Sigmoid colon (tissue), 4 donors: ENCODE measurements at regions not wholly inside any gene's neighbourhood (a gene's known extent, or its start where the extent isn't known, plus 50 kb on each side); places are given as distances from the start of the nearest gene placed in this dataset.

ENCODE experiments used
- EP300 ChIP-seq, 4 donors: sonication (generic); formaldehyde crosslinking; IDR thresholded peaks; one replicate each; pipeline ENCODE4 v1.6.1; 2017; ENCODE audit warnings: antibody characterized with exemption in 4 of 4
- POLR2A ChIP-seq, 2 donors: fragments of 450-650 bp; IDR thresholded peaks; one replicate each; pipeline ENCODE4 v1.6.1; 2016; ENCODE audit warnings: antibody characterized with exemption in 2 of 2, mild to moderate bottlenecking in 2 of 2, moderate library complexity in 2 of 2
- POLR2AphosphoS5 ChIP-seq, 4 donors: sonication (generic); formaldehyde crosslinking; IDR thresholded peaks; one replicate each; pipeline ENCODE4 v1.6.1; 2017; ENCODE audit warnings: antibody characterized with exemption in 4 of 4
- TF ChIP-seq, protein P1 (sequence below), 4 experiments: fragments of 450-650 bp in 3 of 4; fragments of 200-600 bp in 1 of 4; IDR thresholded peaks; one replicate each; pipeline ENCODE4 v1.5.1; 2016 to 2019; ENCODE audit warnings: antibody characterized with exemption in 4 of 4, mild to moderate bottlenecking in 3 of 4, moderate library complexity in 2 of 4

DNA sequence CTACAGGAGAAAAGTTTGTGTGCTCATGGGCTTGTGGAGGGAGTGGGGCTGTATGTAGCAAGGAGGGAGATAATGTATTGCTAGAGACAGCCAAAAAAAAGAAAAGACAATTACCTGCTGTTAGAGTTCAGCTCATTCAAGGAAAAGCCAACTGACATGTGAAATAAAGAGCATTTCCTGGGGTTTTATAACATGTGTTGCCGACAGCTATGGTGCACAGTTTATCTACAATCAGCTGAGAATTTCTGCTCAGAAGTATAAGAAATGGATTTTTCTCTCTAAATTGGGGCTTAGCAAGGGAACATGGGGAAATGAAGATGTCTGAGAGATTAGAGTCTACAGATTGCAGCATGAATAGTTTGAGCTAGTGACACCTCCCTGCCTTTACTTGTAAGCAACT is 674.1 kb downstream of the SUCLG1 start:
- TF ChIP-seq, protein P1, sequence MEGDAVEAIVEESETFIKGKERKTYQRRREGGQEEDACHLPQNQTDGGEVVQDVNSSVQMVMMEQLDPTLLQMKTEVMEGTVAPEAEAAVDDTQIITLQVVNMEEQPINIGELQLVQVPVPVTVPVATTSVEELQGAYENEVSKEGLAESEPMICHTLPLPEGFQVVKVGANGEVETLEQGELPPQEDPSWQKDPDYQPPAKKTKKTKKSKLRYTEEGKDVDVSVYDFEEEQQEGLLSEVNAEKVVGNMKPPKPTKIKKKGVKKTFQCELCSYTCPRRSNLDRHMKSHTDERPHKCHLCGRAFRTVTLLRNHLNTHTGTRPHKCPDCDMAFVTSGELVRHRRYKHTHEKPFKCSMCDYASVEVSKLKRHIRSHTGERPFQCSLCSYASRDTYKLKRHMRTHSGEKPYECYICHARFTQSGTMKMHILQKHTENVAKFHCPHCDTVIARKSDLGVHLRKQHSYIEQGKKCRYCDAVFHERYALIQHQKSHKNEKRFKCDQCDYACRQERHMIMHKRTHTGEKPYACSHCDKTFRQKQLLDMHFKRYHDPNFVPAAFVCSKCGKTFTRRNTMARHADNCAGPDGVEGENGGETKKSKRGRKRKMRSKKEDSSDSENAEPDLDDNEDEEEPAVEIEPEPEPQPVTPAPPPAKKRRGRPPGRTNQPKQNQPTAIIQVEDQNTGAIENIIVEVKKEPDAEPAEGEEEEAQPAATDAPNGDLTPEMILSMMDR (IDR thresholded peaks at IDR 0.05), result no peak
- TF ChIP-seq POLR2A (IDR thresholded peaks at IDR 0.05) (no peak), EP300 (IDR thresholded peaks at IDR 0.05) (no peak), POLR2AphosphoS5 (IDR thresholded peaks at IDR 0.05) (no peak)
